Calu3 (cell line): ENCODE measurements at regions not wholly inside any gene's neighbourhood (a gene's known extent, or its start where the extent isn't known, plus 50 kb on each side); places are given as distances from the start of the nearest gene placed in this dataset.

Experiments
- BruUV-seq: library from RNA; stranded (reverse); fragments of 400-500 nt; replicated peaks from 2 replicates; lab custom pipeline; 2021; lab: Mats Ljungman, UMichigan
- CTCF ChIA-PET: fragments of 300-600 bp; sonication (Branson Sonifier 250); formaldehyde crosslinking; loops from one replicate; lab custom pipeline; 2022; ENCODE audit warnings: antibody characterized with exemption; lab: Charles Lee
- DNase-seq: peaks from one replicate; pipeline ENCODE4 v3.0.0; 2022
- H3K27ac Mint-ChIP-seq: one replicate; pipeline ENCODE4 v1.8.0; 2022; ENCODE audit warnings: mixed read lengths; ENCODE audit not compliant: unreplicated experiment
- H3K27me3 Mint-ChIP-seq: one replicate; pipeline ENCODE4 v1.8.0; 2022; ENCODE audit warnings: mixed read lengths; ENCODE audit not compliant: unreplicated experiment
- H3K36me3 Mint-ChIP-seq: one replicate; pipeline ENCODE4 v1.8.0; 2022; ENCODE audit warnings: mild to moderate bottlenecking, moderate library complexity, mixed read lengths; ENCODE audit not compliant: insufficient read depth, unreplicated experiment
- H3K4me1 Mint-ChIP-seq: one replicate; pipeline ENCODE4 v1.8.0; 2022; ENCODE audit warnings: mild to moderate bottlenecking, low read depth, mixed read lengths; ENCODE audit not compliant: unreplicated experiment
- H3K4me3 Mint-ChIP-seq: one replicate; pipeline ENCODE4 v1.8.0; 2022; ENCODE audit warnings: mild to moderate bottlenecking, low read depth, moderate library complexity, mixed read lengths; ENCODE audit not compliant: unreplicated experiment
- H3K9me3 Mint-ChIP-seq: one replicate; pipeline ENCODE4 v1.8.0; 2022; ENCODE audit warnings: low read depth, mixed read lengths; ENCODE audit not compliant: unreplicated experiment
- intact Hi-C: fragments of 100-400 bp; cut with micrococcal nuclease; formaldehyde crosslinking; loops from one replicate; pipeline ENCODE4 v1.10.0; 2022; ENCODE audit not compliant: unreplicated experiment
- TF ChIP-seq, protein P1 (sequence below): fragments of 200-600 bp; IDR thresholded peaks from one replicate; pipeline ENCODE4 v1.8.0; 2022; ENCODE audit warnings: antibody characterized with exemption; ENCODE audit not compliant: unreplicated experiment

DNA sequence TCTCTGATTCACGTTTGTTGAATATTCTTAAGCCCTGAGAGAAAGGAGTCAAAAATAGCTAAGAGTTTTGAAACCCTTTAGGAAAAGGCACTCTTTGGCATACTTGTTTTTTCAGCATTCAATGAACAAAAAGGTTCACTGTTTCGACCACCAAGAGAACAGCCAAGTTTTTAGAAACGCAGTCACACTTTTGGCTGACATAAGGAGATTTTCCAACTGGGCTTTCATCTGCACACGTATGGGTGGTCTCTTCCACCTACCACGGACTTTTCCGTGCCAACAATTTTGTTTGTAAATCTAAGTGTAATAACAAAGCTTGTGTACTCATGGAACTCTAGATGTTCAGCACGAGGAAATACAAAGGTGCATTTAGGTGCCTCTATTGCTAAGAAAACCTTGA, 270.3 kb downstream of the WDR11 start:
- intact Hi-C loops, result no loop called here
- BruUV-seq, result no TSS peak

DNA sequence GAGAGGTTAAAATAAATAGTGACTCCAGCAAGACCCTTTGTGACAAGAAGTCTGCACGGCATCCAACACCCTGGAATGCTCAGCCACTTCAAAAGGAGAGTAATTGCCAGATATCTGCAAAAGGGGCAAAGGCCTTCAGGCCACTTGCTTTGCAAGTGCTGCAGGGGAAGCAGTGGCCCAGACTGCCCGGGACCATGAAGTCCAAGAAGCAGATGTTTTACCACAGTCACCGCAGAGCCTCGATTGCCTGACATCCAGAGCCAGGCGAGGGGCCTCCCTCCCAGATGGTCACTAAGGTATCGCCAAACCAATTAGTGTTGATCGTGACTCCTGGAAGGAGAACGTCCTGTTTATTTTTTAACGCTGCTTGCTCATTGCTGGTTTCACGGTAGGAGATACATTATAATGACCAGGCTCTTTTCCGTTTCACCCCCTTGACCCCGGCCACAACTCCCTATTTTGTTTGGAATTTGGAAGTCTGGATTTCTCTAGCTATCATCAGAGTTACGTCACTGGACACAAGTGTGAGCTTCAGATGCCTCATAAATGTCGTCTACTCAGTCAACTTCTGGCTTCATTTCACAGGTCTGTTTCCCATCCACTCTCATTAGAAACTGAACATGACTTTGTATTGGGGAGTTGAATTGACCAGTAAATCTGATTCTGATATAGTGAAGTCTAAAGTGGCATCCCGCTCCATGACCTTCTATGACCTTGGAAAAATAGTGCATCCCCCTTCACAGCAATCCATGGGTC, 276.2 kb downstream of the WDR11 start:
- Mint-ChIP-seq H3K4me3 (no peak overlapping the region), H3K4me1 (no peaks in the 10 kb centered on the region), H3K27me3 (no peaks in the 10 kb centered on the region), H3K9me3 (peaks cover 5% of the 10 kb centered on the region), H3K36me3 (no peaks in the 10 kb centered on the region), H3K27ac (no peak overlapping the region)
- TF ChIP-seq, protein P1, sequence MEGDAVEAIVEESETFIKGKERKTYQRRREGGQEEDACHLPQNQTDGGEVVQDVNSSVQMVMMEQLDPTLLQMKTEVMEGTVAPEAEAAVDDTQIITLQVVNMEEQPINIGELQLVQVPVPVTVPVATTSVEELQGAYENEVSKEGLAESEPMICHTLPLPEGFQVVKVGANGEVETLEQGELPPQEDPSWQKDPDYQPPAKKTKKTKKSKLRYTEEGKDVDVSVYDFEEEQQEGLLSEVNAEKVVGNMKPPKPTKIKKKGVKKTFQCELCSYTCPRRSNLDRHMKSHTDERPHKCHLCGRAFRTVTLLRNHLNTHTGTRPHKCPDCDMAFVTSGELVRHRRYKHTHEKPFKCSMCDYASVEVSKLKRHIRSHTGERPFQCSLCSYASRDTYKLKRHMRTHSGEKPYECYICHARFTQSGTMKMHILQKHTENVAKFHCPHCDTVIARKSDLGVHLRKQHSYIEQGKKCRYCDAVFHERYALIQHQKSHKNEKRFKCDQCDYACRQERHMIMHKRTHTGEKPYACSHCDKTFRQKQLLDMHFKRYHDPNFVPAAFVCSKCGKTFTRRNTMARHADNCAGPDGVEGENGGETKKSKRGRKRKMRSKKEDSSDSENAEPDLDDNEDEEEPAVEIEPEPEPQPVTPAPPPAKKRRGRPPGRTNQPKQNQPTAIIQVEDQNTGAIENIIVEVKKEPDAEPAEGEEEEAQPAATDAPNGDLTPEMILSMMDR, result no peak
- CTCF ChIA-PET, result no interaction called here
- intact Hi-C loops, result no loop called here
- BruUV-seq, result no TSS peak
- DNase-seq, result no peak

More for the DNA sequence above, 270.3 kb downstream of the WDR11 start:
- Mint-ChIP-seq H3K27me3 (no peaks in the 10 kb centered on the region), H3K36me3 (no peaks in the 10 kb centered on the region), H3K4me1 (no peaks in the 10 kb centered on the region), H3K27ac (no peak overlapping the region), H3K4me3 (no peak overlapping the region), H3K9me3 (peaks cover 5% of the 10 kb centered on the region)
- TF ChIP-seq, protein P1, result no peak
- CTCF ChIA-PET, result no interaction called here
- DNase-seq, result no peak

DNA sequence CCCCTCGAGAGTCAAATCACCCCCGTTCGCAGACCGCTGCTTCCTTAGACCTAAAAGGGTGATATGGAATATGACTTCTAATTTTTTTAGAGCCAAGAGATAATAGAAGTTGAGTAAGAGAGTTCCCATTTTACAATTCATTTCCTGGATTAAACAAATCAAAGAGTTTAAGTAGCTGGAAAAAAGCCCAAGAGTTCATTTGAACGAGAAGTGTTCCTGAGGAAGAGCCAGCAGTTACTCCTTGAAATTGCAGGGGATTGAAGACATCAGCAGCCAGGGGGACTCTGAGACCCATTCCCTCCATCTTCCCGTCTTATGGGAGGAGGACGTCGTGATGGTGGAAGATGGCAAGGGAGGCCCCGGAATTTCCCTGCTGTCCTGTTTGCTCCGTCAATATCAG, 277.0 kb downstream of the WDR11 start:
- peaks cover 5% of the 10 kb centered on the region for H3K9me3 Mint-ChIP-seq
- intact Hi-C loops, result no loop called here
- no peaks in the 10 kb centered on the region for H3K36me3 Mint-ChIP-seq
- no peaks in the 10 kb centered on the region for H3K4me1 Mint-ChIP-seq
- no peak overlapping the region for H3K27ac Mint-ChIP-seq
- H3K4me3 Mint-ChIP-seq, result no peak overlapping the region
- CTCF ChIA-PET, result no interaction called here
- no TSS peak for BruUV-seq
- TF ChIP-seq, protein P1, result no peak
- DNase-seq, result no peak
- no peaks in the 10 kb centered on the region for H3K27me3 Mint-ChIP-seq

DNA sequence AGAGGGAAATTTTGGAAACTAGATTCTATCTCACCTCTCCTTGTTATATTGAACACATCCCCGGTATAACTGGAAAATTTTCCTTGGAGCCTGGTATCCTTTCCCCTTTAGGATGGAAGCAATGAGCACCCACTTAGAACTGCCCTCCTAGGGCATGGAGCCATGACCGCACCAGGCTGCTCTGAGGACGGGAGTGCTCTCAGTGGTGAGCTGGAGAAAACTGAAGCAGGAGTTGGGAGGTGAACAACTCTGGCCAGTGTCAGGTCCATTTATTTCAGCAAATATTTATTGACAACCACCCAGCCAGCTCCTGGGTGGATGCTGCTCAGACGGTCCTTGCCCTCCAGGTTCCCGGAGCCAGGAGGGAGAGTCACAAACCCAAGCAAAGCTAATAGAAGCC, 278.1 kb downstream of the WDR11 start:
- intact Hi-C loops, result no loop called here
- no peak for DNase-seq
- BruUV-seq, result no TSS peak
- Mint-ChIP-seq H3K9me3 (peaks cover 5% of the 10 kb centered on the region), H3K36me3 (no peaks in the 10 kb centered on the region), H3K27me3 (no peaks in the 10 kb centered on the region), H3K4me3 (no peak overlapping the region), H3K27ac (no peak overlapping the region), H3K4me1 (no peaks in the 10 kb centered on the region)
- CTCF ChIA-PET, result no interaction called here
- TF ChIP-seq, protein P1, result no peak
